ENCODE measurements at regions not wholly inside any gene's neighbourhood (a gene's known extent, or its start where the extent isn't known, plus 50 kb on each side); places are given as distances from the start of the nearest gene placed in this dataset.

- TF ChIP-seq CTCF (IDR thresholded peaks at IDR 0.05) (no peak), POLR2A (IDR thresholded peaks at IDR 0.05) (no peak), POLR2AphosphoS5 (IDR thresholded peaks at IDR 0.05) (no peak)
These were observed 569.1 kb downstream of the NPHP4 start for GRCh38 chr1:5423109-5423508.

All from prostate gland (tissue), 2 donors.